Naive B cell (primary cell): ENCODE measurements at regions not wholly inside any gene's neighbourhood (a gene's known extent, or its start where the extent isn't known, plus 50 kb on each side); places are given as distances from the start of the nearest gene placed in this dataset.

ENCODE experiments used
- ATAC-seq, 2 donors: fragments of 150-1000 bp; cut with Tn5 transposase; 2 replicates each; pipeline ENCODE4 v1.10.0; 2021; ENCODE audit warnings: low read depth in 2 of 2, mild to moderate bottlenecking in 2 of 2, moderate library complexity in 2 of 2
- DNase-seq: peaks from one replicate; pipeline ENCODE4 v3.0.0; 2022
- H3K27ac Mint-ChIP-seq, 6 donors: one replicate each; pipeline ENCODE4 v1.8.0; 2020 to 2022; ENCODE audit warnings: mild to moderate bottlenecking in 6 of 6, mixed read lengths in 6 of 6, moderate library complexity in 5 of 6, inconsistent platforms in 2 of 6
- H3K27me3 Mint-ChIP-seq, 3 donors: one replicate each; pipeline ENCODE4 v1.8.0; 2021 to 2022; ENCODE audit warnings: mixed read lengths in 3 of 3, mild to moderate bottlenecking in 1 of 3
- H3K36me3 Mint-ChIP-seq, 2 donors: one replicate each; pipeline ENCODE4 v1.8.0; 2020 to 2022; ENCODE audit warnings: mixed read lengths in 2 of 2, inconsistent platforms in 1 of 2, mild to moderate bottlenecking in 1 of 2
- H3K4me1 Mint-ChIP-seq, 3 donors: one replicate each; pipeline ENCODE4 v1.8.0; 2020 to 2022; ENCODE audit warnings: mixed read lengths in 3 of 3, inconsistent platforms in 1 of 3, mild to moderate bottlenecking in 1 of 3, moderate library complexity in 1 of 3
- H3K4me3 Mint-ChIP-seq, 8 donors: one replicate each; pipeline ENCODE4 v1.8.0; 2020 to 2022; ENCODE audit warnings: mild to moderate bottlenecking in 8 of 8, mixed read lengths in 8 of 8, moderate library complexity in 8 of 8, inconsistent platforms in 2 of 8
- H3K9me3 Mint-ChIP-seq, 7 donors: one replicate each; pipeline ENCODE4 v1.8.0; 2020 to 2022; ENCODE audit warnings: mixed read lengths in 7 of 7, mild to moderate bottlenecking in 5 of 7, inconsistent platforms in 2 of 7, moderate library complexity in 1 of 7

- Mint-ChIP-seq H3K27me3 (peaks cover 8 to 26% (median 25%) of the 10 kb centered on the region in 3 donors), H3K9me3 (peaks cover 0 to 2% (median 0%) of the 10 kb centered on the region in 7 donors), H3K4me1 (no peaks in the 10 kb centered on the region), H3K36me3 (no peaks in the 10 kb centered on the region), H3K27ac (no peak overlapping the region), H3K4me3 (peak overlapping the region in 1 of 8 donors; percentile 31)
- ATAC-seq (no peak), DNase-seq (no peak)
Measured at GRCh38 chr10:94192974-94193373, 169.8 kb downstream of the NOC3L start.

GRCh38 chr10:94193466-94193924 is 169.2 kb downstream of the NOC3L start:
- H3K4me1 Mint-ChIP-seq = no peaks in the 10 kb centered on the region
- H3K9me3 Mint-ChIP-seq = peaks cover 0 to 3% (median 0%) of the 10 kb centered on the region in 7 donors
- no peak overlapping the region for H3K4me3 Mint-ChIP-seq
- ATAC-seq (no peak), DNase-seq (no peak)
- H3K27me3 Mint-ChIP-seq = peaks cover 6 to 25% (median 25%) of the 10 kb centered on the region in 3 donors
- H3K36me3 Mint-ChIP-seq = no peaks in the 10 kb centered on the region
- H3K27ac Mint-ChIP-seq = no peak overlapping the region

- Mint-ChIP-seq H3K27ac (no peak overlapping the region), H3K4me1 (no peaks in the 10 kb centered on the region), H3K4me3 (no peak overlapping the region), H3K36me3 (no peaks in the 10 kb centered on the region), H3K27me3 (peaks cover 6 to 23% (median 20%) of the 10 kb centered on the region in 3 donors), H3K9me3 (peaks cover 0 to 3% (median 0%) of the 10 kb centered on the region in 7 donors)
- ATAC-seq = no peak
- no peak for DNase-seq
Measured at GRCh38 chr10:94194256-94194655, 168.5 kb downstream of the NOC3L start.

GRCh38 chr10:94197241-94197640 is 165.5 kb downstream of the NOC3L start:
- DNase-seq (no peak), ATAC-seq (no peak)
- Mint-ChIP-seq H3K9me3 (peaks cover 0 to 3% (median 0%) of the 10 kb centered on the region in 7 donors), H3K4me3 (no peak overlapping the region), H3K27me3 (peaks cover 5 to 16% (median 10%) of the 10 kb centered on the region in 3 donors), H3K36me3 (no peaks in the 10 kb centered on the region), H3K4me1 (no peaks in the 10 kb centered on the region), H3K27ac (no peak overlapping the region)

- Mint-ChIP-seq H3K36me3 (no peaks in the 10 kb centered on the region), H3K27ac (no peak overlapping the region), H3K4me1 (no peaks in the 10 kb centered on the region), H3K27me3 (peaks cover 10 to 16% (median 10%) of the 10 kb centered on the region in 3 donors), H3K9me3 (peaks cover 0 to 3% (median 0%) of the 10 kb centered on the region in 7 donors), H3K4me3 (no peak overlapping the region)
- ATAC-seq (no peak), DNase-seq (no peak)
Measured at GRCh38 chr10:94198324-94198723, 164.4 kb downstream of the NOC3L start.

- no peaks in the 10 kb centered on the region for H3K4me1 Mint-ChIP-seq
- no peak for DNase-seq
- no peaks in the 10 kb centered on the region for H3K36me3 Mint-ChIP-seq
- peaks cover 4 to 18% (median 16%) of the 10 kb centered on the region in 3 donors for H3K27me3 Mint-ChIP-seq
- no peak overlapping the region for H3K27ac Mint-ChIP-seq
- no peak overlapping the region for H3K4me3 Mint-ChIP-seq
- H3K9me3 Mint-ChIP-seq = peaks cover 0 to 6% (median 2%) of the 10 kb centered on the region in 7 donors
- ATAC-seq = no peak
Measured at GRCh38 chr10:94199565-94199964, 163.2 kb downstream of the NOC3L start.

- H3K27ac Mint-ChIP-seq = no peak overlapping the region
- no peak for ATAC-seq
- H3K9me3 Mint-ChIP-seq = peaks cover 0 to 7% (median 2%) of the 10 kb centered on the region in 7 donors
- H3K4me1 Mint-ChIP-seq = no peaks in the 10 kb centered on the region
- H3K27me3 Mint-ChIP-seq = peaks cover 4 to 18% (median 18%) of the 10 kb centered on the region in 3 donors
- no peaks in the 10 kb centered on the region for H3K36me3 Mint-ChIP-seq
- DNase-seq = no peak
- no peak overlapping the region for H3K4me3 Mint-ChIP-seq
Measured at GRCh38 chr10:94200146-94200837, 162.4 kb downstream of the NOC3L start.

- Mint-ChIP-seq H3K36me3 (no peaks in the 10 kb centered on the region), H3K4me3 (no peak overlapping the region), H3K27ac (no peak overlapping the region), H3K27me3 (peaks cover 8 to 19% (median 15%) of the 10 kb centered on the region in 3 donors), H3K4me1 (no peaks in the 10 kb centered on the region), H3K9me3 (peaks cover 0 to 11% (median 1%) of the 10 kb centered on the region in 7 donors)
- DNase-seq (no peak), ATAC-seq (no peak)
Measured at GRCh38 chr10:94205396-94205831, 157.3 kb downstream of the NOC3L start.

- DNase-seq (no peak), ATAC-seq (no peak)
- Mint-ChIP-seq H3K9me3 (peaks cover 0 to 11% (median 1%) of the 10 kb centered on the region in 7 donors), H3K27me3 (peaks cover 8 to 26% (median 22%) of the 10 kb centered on the region in 3 donors), H3K27ac (no peak overlapping the region), H3K36me3 (no peaks in the 10 kb centered on the region), H3K4me3 (no peak overlapping the region), H3K4me1 (no peaks in the 10 kb centered on the region)
Measured at GRCh38 chr10:94206176-94206575, 156.6 kb downstream of the NOC3L start.

- no peaks in the 10 kb centered on the region for H3K36me3 Mint-ChIP-seq
- H3K9me3 Mint-ChIP-seq = peaks cover 0 to 11% (median 1%) of the 10 kb centered on the region in 7 donors
- H3K27ac Mint-ChIP-seq = no peak overlapping the region
- H3K27me3 Mint-ChIP-seq = peaks cover 9 to 34% (median 23%) of the 10 kb centered on the region in 3 donors
- no peaks in the 10 kb centered on the region for H3K4me1 Mint-ChIP-seq
- no peak for ATAC-seq
- DNase-seq = no peak
- no peak overlapping the region for H3K4me3 Mint-ChIP-seq
Measured at GRCh38 chr10:94208315-94208714, 154.4 kb downstream of the NOC3L start.

GRCh38 chr10:94210440-94211168 is 152.1 kb downstream of the NOC3L start:
- Mint-ChIP-seq H3K36me3 (no peaks in the 10 kb centered on the region), H3K4me1 (no peaks in the 10 kb centered on the region), H3K9me3 (peaks cover 0 to 4% (median 0%) of the 10 kb centered on the region in 7 donors), H3K4me3 (no peak overlapping the region), H3K27me3 (peaks cover 11 to 46% (median 25%) of the 10 kb centered on the region in 3 donors), H3K27ac (peak overlapping the region in 1 of 6 donors; percentile 41)
- ATAC-seq (no peak), DNase-seq (no peak)

GRCh38 chr10:94211169-94211510 is 151.6 kb downstream of the NOC3L start:
- no peak for ATAC-seq
- Mint-ChIP-seq H3K4me1 (no peaks in the 10 kb centered on the region), H3K4me3 (no peak overlapping the region), H3K27me3 (peaks cover 9 to 49% (median 25%) of the 10 kb centered on the region in 3 donors), H3K27ac (no peak overlapping the region), H3K9me3 (peaks cover 0 to 4% (median 0%) of the 10 kb centered on the region in 7 donors), H3K36me3 (no peaks in the 10 kb centered on the region)
- no peak for DNase-seq

- H3K4me3 Mint-ChIP-seq = no peak overlapping the region
- H3K9me3 Mint-ChIP-seq = no peaks in the 10 kb centered on the region
- H3K4me1 Mint-ChIP-seq = no peaks in the 10 kb centered on the region
- ATAC-seq = no peak
- no peak overlapping the region for H3K27ac Mint-ChIP-seq
- H3K36me3 Mint-ChIP-seq = no peaks in the 10 kb centered on the region
- no peak for DNase-seq
- peaks cover 8 to 42% (median 25%) of the 10 kb centered on the region in 3 donors for H3K27me3 Mint-ChIP-seq
Measured at GRCh38 chr10:94213001-94213530, 149.7 kb downstream of the NOC3L start.
